ENCODE measurements at regions not wholly inside any gene's neighbourhood (a gene's known extent, or its start where the extent isn't known, plus 50 kb on each side); places are given as distances from the start of the nearest gene placed in this dataset.
"Not testable (repeated sequence)": the region's sequence is repeated elsewhere in the genome, so short reads cannot be mapped to it uniquely, and the experiment has no call there.

DNA sequence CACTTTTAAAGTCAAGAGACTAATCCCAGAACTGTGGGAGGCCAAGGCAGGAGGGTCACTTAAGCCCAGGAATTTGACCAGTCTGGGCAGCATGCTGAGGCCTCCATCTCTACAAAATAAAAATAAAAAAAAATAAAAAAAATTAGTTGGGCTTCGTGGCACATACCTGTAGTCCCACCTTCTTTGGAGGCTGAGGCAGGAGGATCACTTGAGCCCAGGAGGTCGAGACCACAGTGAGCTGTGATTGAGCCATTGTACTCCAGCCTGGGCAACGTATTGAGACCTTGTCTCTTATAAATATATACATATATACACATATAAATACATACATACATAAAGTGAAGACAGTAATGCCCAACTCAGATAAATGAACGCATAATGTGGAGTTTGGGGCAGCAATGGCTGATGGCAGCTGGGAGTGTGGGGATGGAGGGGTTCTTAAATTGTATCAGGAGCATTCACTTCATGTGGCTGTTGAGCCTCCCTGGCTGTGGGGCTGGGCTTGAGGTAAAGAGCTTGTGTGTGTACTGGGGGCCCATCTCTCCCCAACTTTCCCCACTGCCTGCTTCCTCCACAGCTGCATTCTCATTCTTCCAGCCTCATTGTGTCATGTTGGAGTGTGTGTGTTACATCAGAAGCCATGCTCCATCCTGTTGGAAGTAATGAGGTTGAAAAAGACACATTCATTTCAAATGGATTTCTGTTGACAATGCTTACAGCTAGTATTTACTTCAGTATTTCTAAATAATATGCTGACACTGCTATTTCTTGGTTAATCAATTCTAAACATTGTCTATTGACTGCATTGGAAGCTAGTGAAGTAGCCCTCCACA, 96.5 kb upstream of the HS6ST1 start:
- DNase-seq (ENCODE audit: low read depth in 2 of 2), result no peak

DNA sequence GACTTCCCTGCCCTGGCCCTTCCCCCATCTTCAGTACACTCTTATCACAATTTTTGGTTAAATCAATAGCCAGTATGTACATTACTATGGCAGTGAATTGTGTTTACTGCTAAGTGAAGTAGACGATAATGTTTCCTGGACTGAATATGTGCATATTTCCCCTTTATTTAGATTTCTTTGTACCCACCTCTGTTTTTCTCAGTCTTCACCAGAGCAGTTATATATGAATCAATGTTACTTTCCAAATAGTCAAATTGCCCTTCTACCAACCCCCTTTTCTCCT, 97.1 kb upstream of the HS6ST1 start:
- no peak for DNase-seq (ENCODE audit: low read depth in 2 of 2)

DNA sequence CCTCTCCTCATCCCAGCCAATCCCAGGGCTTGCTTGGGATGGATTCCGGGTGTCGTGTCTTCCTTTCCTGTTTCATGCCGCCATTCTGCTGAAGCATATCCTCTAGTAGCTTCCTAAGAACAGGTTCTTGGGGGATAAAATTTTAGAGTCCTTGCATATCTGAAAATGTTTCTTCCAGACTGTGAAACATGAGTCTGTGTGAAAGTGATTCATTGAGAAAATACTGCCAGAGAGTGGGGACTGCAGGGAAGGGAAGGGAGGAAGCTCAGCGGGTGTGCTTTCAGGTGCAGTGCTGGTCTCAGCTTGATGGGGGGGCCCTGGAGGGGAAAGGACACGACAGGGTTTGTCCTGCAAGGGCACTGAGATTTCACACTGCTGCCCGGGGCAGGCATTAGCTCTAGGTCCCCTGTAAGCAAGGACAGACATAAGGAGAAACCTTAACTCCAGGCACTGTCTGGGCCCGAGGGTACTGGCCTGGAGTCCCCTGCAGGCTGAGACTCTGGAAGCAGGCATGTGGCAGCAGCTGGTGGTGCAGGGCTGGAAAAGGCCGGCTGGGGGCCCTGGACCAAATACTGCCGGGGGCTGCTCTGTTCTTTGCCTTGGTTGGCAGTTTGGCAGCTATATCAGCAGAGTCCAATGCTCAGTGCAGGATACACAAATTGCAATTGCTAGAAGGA, 97.6 kb upstream of the HS6ST1 start:
- no peak for DNase-seq (ENCODE audit: low read depth in 2 of 2)

DNA sequence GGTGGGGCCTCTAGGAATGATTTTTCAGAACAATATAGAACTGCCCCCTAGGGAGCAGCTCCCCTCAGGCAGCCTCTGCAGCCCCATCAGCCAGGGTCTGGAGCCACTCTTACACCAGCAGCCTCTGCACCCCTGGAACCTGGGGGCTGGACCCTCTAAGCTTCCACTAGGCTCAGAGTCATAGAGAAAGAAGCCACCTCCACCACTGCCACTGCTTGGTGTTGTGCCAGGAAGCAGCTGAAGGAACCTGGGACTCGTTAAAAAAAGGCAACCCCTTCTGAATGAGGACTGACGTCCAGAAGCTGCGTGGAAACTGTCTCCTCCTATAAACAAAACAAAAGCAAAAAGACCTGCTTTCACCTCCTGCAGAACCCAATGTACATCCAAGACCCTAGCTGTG, 98.1 kb upstream of the HS6ST1 start:
- no peak for DNase-seq (ENCODE audit: low read depth in 2 of 2)

DNA sequence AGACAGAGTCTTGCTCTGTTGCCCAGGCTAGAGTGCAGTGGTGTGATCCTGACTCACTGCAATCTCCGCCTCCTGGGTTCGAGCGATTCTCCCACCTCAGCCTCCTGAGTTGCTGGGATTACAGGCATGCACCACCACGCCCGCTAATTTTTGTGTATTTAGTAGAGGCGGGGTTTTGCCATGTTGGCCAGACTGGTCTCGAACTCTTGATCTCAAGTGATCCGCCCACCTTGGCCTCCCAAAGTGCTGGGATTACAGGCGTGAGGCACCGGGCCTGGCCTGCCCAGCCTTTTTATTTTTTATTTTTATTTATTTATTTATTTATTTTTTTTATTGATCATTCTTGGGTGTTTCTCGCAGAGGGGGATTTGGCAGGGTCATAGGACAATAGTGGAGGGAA, 98.6 kb upstream of the HS6ST1 start:
- DNase-seq (ENCODE audit: low read depth in 2 of 2), result not testable (repeated sequence)

DNA sequence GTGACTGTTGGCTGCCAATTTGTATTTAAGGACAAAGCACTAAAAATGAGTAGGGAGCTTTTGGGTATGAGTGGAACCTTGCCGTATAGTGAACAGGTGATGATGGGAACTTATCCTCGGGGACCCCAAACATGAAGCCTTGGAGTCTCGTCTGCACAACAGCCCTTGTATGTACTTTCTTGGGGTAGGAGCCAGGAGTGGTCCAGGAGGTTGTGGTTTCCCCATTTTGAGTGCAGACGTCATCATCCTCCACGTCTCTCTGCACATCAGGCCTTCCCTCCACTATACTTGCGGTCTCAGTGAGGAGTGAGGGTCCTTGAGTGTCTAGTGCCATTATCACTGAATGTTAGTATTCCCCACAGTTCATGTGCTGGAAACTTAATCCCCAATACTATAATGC, 101.5 kb upstream of the HS6ST1 start:
- DNase-seq (ENCODE audit: low read depth in 2 of 2), result no peak

DNA sequence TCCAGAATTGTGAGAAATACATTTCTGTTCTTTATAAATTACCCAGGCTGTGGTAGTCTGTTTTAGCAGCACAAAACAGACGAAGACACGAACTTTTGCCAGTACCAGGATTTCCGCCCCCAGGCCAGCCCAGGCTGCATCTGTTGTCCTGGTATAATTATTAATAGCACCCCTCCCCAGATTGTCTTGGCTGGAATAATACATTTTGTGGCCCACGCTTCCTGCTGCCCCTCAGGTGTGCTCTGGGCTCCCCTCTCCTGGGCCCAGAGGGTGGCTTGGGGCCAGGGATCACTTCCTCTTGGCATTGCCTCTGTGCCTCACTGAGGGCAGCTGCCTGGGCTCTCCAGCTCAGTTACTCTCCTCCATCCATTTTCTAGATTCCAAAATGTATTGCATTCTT, 102.1 kb upstream of the HS6ST1 start:
- DNase-seq (ENCODE audit: low read depth in 2 of 2), result no peak

DNA sequence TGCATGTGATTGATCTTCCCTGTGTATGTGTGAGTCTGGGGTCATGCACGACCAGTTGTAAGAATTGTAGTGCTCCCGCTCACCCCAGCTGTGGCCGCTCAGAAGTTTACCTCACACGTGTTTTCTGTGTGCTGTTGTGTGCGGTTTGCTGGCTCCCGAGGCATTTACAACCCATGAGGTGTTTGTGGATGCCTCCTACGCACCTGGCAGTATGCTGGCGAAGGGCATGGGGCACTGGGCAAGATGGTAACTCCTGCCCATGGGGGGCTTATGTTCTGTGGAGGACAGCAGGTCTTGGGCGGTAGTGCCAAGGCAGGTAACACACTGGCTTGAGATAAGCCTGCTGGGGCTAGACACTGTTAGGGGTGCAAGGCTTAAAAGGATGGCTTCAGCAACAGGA, 102.6 kb upstream of the HS6ST1 start:
- no peak for DNase-seq (ENCODE audit: low read depth in 2 of 2)

DNA sequence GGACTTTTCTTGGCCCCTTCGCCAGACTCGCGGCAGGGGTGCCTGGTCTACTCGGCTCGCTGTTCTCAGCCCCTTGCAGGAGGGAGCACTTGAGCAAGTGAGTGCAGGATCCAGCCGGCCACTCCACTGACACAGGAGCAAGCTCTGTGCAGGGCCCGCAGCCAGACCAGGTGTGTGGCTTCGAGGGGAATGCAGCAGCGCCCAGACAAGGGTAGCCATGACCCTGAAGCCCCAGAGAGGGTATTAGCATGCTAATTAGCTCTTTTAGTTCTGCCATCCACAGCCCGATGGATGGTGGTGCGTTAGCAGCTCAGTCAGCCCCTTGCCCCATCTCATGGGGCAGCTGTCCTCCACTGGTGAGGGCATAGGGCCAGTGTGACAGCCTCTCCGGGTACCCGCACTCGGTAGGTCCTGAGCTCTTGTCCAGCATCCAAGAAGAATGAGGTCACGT, 103.2 kb upstream of the HS6ST1 start:
- no peak for DNase-seq (ENCODE audit: low read depth in 2 of 2)

DNA sequence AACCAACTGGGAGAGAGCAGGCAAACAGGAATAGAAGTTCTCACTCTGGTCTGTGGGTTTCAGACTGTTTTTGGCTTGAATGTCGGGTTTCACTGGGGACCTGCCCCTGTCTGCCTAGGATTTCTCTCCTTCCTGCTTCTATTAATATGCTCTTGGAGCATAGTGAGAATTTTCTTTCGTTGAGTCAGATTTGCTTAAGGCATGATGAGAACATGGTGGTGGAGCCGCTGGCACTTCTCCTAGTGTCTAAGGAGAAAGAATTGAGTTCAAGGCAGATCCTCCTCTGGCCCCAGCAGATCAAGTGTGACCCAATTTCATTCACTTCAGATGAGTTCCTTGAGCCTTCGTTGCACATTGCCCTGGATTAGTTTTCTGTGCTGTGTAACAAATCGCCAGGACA, 103.9 kb upstream of the HS6ST1 start:
- DNase-seq (ENCODE audit: low read depth in 2 of 2), result no peak

DNA sequence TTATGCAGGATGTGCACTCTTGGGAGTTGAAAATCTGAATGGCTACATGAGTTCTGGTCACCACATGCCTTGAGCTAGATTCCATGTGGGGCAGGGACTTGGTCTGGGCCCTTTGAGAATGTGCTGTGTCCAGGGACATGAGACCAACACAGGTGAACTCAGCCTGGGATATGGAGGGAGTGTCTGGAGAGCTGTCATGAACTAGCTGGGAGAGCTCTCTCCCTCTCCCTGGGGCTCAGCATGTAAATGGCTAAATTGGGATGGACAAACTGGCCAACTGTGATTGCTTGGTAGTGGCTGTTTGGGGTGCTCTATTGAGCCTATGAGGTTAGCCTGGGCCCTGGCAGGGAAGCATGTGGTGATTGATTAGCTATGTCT, 105.1 kb upstream of the HS6ST1 start:
- no peak for DNase-seq (ENCODE audit: low read depth in 2 of 2)

DNA sequence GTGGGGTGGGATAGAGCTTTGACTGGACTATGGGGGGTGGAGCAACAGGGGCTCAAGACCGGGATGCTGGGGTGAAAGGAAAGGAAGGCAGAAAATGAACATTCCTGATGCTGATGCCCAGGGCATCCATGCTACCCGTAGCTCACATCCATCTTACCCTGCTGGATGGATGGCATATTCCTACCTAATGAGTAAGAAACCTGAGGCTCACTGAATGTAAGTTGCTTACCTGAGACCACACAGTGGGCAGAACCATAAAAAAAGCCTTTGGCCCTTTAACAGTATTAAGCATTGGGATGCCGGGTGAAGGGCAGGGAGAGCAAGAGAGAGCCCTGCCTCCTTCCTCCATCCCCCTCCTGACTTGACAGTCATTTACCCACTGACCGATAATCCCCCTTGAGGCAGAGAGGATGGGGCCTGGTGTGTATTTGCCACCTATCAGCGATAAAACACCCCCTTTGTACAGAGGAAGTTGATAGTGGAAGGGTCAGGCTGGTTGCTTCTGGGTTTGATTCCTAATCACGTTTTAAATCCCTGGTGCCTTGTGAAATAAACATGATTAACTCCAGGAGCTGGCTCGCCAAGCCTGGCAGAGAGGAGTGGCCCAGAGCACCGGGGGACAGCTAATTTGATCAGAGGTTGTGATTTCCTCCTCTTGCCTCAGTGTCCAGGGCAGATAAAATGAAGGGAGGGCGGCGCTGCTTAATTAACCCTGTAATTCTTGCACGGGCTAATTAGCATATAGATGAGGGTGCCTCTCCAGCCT, 105.9 kb upstream of the HS6ST1 start:
- DNase-seq (ENCODE audit: low read depth in 2 of 2), result no peak

DNA sequence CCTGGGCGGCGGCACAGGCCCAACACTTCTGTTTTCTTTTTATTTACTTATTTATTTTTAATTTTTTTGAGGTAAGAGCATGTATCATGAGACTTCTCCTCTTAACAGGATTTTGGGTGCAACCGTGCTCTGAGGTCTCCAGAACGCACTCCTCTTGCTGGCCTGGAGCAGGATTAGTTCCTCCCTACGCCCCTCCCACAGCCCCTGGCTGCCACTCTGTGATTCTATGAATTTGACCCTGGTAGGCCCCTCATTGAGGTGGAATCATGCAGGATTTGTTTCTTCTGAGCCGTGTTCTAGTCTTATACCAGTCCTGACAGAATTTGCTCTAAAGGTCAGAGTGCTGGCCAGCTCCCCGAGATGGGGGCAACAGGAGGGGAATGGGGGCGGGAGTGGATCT, 106.5 kb upstream of the HS6ST1 start:
- DNase-seq (ENCODE audit: low read depth in 2 of 2), result no peak

DNA sequence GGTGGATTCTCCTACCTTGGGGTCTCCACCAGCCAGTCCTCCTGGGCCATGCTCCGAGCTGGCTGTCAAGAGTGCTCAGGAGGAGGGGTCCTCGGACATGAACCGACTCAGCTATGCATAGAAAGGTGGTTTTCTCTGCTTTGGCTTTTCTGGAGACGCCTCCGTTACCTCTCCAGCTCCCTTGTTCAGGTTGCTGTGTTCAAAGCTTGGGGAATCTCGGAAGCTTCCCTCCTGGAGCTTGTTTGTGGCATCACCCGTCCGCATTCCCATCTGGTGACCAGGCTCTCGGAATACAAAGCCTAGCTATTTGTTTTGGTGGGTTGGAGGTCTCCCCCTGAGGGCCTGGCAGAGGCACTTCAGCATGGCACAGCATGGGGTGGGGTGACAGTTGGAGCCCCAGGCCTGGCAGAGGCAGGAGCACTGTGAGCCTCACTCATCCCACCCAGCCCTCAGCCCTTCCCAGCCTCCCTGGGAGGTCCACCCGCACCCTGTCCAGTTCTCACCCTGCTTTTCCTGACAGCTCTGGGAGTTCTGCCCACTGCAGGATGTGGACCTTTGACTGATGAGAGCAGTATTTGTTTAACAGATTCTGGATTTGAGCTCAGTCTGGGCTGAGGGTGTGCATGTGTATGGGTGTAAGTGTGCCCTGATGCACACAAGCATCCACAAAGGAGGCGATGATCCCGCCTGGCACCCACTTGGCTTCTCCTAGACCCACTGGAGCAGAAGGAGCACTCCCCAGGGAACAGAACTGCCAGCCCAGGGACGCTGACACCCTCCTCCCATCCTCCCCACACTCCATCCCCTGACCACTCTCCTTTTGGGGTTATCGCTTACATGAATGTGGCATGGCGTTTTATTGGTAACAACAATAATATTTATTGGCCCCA, 107.3 kb upstream of the HS6ST1 start:
- no peak for DNase-seq (ENCODE audit: low read depth in 2 of 2)

DNA sequence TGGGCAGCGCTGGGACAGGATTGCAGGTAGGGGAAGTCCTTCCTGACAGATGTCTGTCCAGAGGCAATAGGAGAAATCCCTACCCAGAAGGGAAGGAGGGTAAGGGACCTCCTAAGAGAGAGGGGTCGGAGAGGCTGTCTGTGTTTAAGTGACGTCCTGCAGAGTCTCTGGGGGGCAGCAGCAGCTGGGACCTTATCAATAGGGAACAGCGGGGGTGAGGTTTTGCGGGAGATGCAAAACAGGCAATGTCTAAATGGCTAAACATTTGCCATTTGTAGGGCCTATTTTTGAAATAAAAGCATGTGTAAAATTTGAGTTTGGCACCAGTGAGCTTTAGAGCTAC, 108.7 kb upstream of the HS6ST1 start:
- no peak for DNase-seq (ENCODE audit: low read depth in 2 of 2)

DNA sequence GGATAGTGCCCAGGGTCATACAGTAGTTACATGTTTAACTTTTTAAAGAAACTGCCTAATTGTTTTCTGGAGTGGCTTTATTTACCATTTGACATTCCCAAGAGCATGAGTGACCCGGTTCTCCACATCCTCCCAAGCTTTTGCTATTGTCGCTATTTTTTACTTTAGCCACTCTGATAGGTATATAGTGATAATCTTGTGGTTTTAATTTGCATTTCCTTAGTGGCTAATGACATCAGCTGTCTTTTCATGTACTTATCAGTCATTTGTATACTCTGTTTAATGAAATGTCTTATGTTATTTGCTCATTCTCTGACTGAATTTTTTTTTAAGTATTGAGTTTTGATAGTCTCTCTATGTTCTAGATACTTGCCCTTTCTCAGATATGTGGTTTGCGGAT, 109.7 kb upstream of the HS6ST1 start:
- DNase-seq (ENCODE audit: low read depth in 2 of 2), result no peak

DNA sequence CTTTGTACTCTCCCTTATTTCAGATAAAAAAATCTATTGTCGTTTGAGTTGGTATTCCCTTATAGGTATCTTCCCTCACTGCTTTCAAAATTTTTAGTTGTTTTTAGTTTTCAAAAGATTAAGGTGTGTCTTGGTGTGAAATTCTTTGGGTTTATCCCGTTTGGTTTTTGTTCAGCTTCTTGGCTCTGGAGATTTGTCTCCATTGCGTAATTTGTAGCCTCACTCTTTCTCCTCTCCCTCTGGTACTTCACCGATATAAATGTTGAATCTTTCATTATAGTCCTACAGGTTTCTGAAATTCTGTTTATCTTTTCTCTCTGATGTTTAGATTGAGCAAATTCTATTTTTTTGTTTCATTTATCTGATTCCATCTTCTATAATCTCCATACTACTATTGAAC, 113.8 kb upstream of the HS6ST1 start:
- no peak for DNase-seq (ENCODE audit: low read depth in 2 of 2)

DNA sequence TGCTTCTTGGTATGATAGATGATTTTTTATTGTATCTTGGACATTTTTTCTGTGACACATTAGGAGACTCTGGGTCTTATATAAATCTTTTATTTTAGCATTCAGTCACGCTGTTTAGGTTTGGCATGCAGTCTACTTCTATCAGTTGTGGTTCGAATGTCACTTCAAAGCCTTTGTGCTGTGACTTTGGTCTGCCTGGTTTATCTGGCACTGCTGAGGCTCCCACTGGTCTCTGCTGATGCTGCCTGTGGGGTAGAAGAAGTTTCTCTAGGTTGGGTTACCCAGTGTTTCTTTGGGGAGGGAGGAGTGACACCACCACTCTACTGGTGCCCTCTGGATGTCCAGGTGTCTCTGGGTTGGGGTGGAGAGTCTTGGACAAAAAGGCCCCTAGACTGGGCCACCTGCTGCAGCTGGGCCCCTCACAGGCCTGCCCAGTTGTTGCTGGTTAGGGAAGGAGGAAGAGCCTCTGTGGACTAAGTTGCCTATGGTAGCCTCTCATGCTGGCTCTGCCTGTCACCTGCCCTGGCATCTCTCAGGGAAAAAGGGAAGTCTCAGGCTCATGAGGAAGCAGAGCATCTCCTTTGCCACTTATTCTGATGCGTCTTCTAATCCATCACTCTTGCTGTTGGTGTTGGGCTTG, 115.4 kb upstream of the HS6ST1 start:
- DNase-seq (ENCODE audit: low read depth in 2 of 2), result no peak

DNA sequence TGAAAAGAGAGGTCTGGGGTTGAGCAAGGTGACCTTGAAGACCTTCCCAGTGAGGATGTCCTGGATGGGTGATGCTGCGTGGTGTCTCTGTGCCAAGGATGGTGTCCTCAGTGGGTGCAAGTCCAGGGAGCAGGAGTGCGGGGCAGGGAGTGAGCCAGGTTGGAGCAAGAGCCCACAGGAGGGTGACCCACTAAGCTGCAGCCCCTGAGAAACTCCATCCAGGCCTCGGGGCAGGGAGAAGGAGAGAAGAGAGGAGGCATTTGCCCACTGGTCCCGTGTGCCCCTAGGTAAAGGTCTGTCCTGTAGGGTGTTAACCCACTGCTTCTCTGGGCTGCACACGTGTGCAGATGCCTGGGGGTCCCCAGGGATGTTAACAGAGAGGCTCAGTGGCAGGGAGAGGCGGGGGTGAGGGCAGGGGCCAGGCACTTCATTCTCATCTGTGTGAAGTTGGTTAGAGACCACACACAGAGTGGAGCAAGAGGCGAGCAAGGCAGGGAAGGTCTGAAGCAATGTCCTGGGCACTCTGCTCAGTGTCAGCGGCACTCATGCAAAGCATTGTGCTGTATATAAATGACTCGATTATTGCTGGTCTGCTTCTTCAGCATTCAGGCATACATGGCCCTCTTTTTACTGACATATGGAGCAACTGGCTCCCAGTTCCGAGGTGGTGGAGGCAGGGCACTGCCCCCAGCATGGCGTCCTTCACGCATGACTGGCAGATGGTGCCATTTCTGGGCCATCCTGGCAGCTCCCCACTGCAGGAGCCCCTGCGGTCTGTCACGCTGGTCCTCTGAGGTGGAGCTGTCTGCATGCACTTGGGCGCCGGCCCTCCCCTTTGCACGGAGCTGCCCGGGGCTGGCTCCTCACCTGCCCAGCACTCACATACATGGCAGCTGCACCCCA, 117.2 kb upstream of the HS6ST1 start:
- no peak for DNase-seq (ENCODE audit: low read depth in 2 of 2)

DNA sequence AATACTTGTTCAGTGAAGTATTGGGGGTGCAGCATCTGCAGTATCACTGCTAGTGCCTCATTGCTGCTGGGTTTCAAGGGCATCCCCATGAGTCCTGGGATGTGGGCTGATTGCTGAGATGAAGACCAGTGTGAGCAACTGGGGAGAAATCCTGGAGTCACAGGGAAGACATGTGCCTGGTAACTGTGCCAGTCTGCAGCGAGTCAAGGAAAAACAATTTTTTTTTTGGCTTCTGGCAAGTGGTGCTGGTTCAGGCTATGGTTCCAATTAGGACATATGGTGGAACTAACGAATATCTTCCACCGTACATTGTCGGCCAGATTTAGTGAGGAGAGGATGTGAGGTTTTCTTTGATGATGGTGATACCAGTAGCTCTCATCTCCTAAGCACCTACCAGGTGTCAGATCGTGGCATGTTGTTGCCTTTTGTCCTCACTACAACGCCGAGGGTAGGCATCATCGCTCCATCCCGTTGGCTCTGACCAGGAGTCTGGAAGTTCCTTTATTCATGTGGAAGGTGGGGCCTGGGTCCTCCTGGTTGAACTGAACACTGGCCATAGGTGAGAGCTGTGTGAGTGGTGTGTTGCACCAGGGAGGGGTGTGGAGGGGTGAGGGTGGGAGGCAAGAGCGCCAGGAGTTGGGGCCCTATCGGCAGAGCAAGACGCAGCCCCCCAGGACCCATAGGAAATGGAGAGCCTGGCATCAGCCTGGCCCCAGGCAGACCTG, 118.0 kb upstream of the HS6ST1 start:
- DNase-seq (ENCODE audit: low read depth in 2 of 2), result no peak
